Liver (tissue), 8 donors: ENCODE measurements at regions not wholly inside any gene's neighbourhood (a gene's known extent, or its start where the extent isn't known, plus 50 kb on each side); places are given as distances from the start of the nearest gene placed in this dataset.

Experiments
- DNase-seq: peaks from one replicate; pipeline ENCODE4 v3.0.0-alpha.2; 2017; ENCODE audit warnings: low spot score
- H3K27ac ChIP-seq, 2 donors: one replicate each; pipeline ENCODE4 v1.7.0; 2013; ENCODE audit warnings: inconsistent platforms in 2 of 2, low read length in 2 of 2, control low read depth in 1 of 2, low read depth in 1 of 2, mild to moderate bottlenecking in 1 of 2
- H3K27me3 ChIP-seq, 4 donors: one replicate each; pipeline versions ENCODE4 v1.6.1 to v1.7.0; 2013; ENCODE audit warnings: low read length in 3 of 4, inconsistent platforms in 1 of 4, mild to moderate bottlenecking in 1 of 4, moderate library complexity in 1 of 4; ENCODE audit not compliant: control insufficient read depth in 4 of 4, insufficient read depth in 4 of 4
- H3K36me3 ChIP-seq, 4 donors: one replicate each; pipeline versions ENCODE4 v1.6.1 to v1.7.0; 2013; ENCODE audit warnings: low read length in 3 of 4, mild to moderate bottlenecking in 3 of 4, low read depth in 1 of 4, moderate library complexity in 1 of 4; ENCODE audit not compliant: control insufficient read depth in 4 of 4, insufficient read depth in 3 of 4
- H3K4me1 ChIP-seq, 4 donors: one replicate each; pipeline versions ENCODE4 v1.6.1 to v1.7.0; 2013; ENCODE audit warnings: low read length in 3 of 4, mild to moderate bottlenecking in 3 of 4, moderate library complexity in 1 of 4; ENCODE audit not compliant: control insufficient read depth in 4 of 4, insufficient read depth in 4 of 4
- H3K4me3 ChIP-seq, 3 donors: one replicate each; pipeline versions ENCODE4 v1.6.1 to v1.7.0; 2013; ENCODE audit warnings: low read length in 3 of 3, control low read depth in 1 of 3, low read depth in 1 of 3, mild to moderate bottlenecking in 1 of 3
- H3K9ac ChIP-seq, 2 donors: one replicate each; pipeline ENCODE4 v1.7.0; 2013; ENCODE audit warnings: low read length in 2 of 2, mild to moderate bottlenecking in 2 of 2, moderate library complexity in 2 of 2, control low read depth in 1 of 2, low read depth in 1 of 2
- H3K9me3 ChIP-seq, 4 donors: one replicate each; pipeline versions ENCODE4 v1.6.1 to v1.7.0; 2013; ENCODE audit warnings: low read length in 3 of 4; ENCODE audit not compliant: control insufficient read depth in 4 of 4
- ATF3 ChIP-seq: IDR thresholded peaks from 2 replicates; pipeline ENCODE4 v1.6.1; 2016; ENCODE audit warnings: antibody characterized with exemption
- CTCF ChIP-seq: fragments of 150-350 bp; IDR thresholded peaks from 2 replicates; pipeline ENCODE4 v1.5.1; 2017; ENCODE audit warnings: improper control_type of control experiment, low read depth, low read length; ENCODE audit not compliant: missing input control
- EGR1 ChIP-seq, 2 donors: IDR thresholded peaks; 2 replicates each; pipeline ENCODE4 v1.6.1; 2016 to 2018; ENCODE audit warnings: antibody characterized with exemption in 2 of 2, low read depth in 2 of 2
- FOXA1 ChIP-seq: IDR thresholded peaks from 2 replicates; pipeline ENCODE4 v1.6.1; 2016; ENCODE audit warnings: antibody characterized with exemption
- GABPA ChIP-seq, 2 donors: IDR thresholded peaks in 1 of 2; conservative IDR thresholded peaks in 1 of 2; 2 replicates each; pipeline ENCODE4 v1.6.1; 2016; ENCODE audit warnings: antibody characterized with exemption in 2 of 2, mild to moderate bottlenecking in 1 of 2, moderate library complexity in 1 of 2
- HNF4G ChIP-seq: IDR thresholded peaks from 2 replicates; pipeline ENCODE4 v1.6.1; 2016; ENCODE audit warnings: antibody characterized with exemption
- JUND ChIP-seq, 2 donors: IDR thresholded peaks; 2 replicates each; pipeline ENCODE4 v1.6.1; 2016; ENCODE audit warnings: antibody characterized with exemption in 2 of 2
- RAD21 ChIP-seq, 2 donors: IDR thresholded peaks; 2 replicates each; pipeline ENCODE4 v1.6.1; 2016; ENCODE audit warnings: antibody characterized with exemption in 2 of 2, mild to moderate bottlenecking in 2 of 2
- TAF1 ChIP-seq: conservative IDR thresholded peaks from 2 replicates; pipeline ENCODE4 v1.6.1; 2016; ENCODE audit warnings: antibody characterized with exemption, mild to moderate bottlenecking
- YY1 ChIP-seq: IDR thresholded peaks from 2 replicates; pipeline ENCODE4 v1.6.1; 2016; ENCODE audit warnings: antibody characterized with exemption, mild to moderate bottlenecking
- ZBTB33 ChIP-seq: IDR thresholded peaks from 2 replicates; pipeline ENCODE4 v1.6.1; 2016; ENCODE audit warnings: antibody characterized with exemption
- WGBS: extraction: QIAGEN DNeasy Blood & Tissue Kit; methylation state at CpG from one replicate; pipeline ENCODE4 v1.1.7; 2013; 5-methylcytosine and 5-hydroxymethylcytosine counted together
- TF ChIP-seq, protein P1 (sequence below): IDR thresholded peaks from 2 replicates; pipeline ENCODE4 v1.6.1; 2016; ENCODE audit warnings: antibody characterized with exemption, mild to moderate bottlenecking
- donor health status: healthy.
- donor health status: healthy.
- donor health status: healthy.
- donor health status: healthy.
- donor health status: healthy.

- no peaks in the 10 kb centered on the region for H3K4me1 ChIP-seq
- no peak for DNase-seq
- H3K27me3 ChIP-seq = no peaks in the 10 kb centered on the region
- H3K4me3 ChIP-seq = no peak overlapping the region
- no peaks in the 10 kb centered on the region for H3K36me3 ChIP-seq
- no peak overlapping the region for H3K27ac ChIP-seq
- no peaks in the 10 kb centered on the region for H3K9me3 ChIP-seq
- TF ChIP-seq, protein P1, sequence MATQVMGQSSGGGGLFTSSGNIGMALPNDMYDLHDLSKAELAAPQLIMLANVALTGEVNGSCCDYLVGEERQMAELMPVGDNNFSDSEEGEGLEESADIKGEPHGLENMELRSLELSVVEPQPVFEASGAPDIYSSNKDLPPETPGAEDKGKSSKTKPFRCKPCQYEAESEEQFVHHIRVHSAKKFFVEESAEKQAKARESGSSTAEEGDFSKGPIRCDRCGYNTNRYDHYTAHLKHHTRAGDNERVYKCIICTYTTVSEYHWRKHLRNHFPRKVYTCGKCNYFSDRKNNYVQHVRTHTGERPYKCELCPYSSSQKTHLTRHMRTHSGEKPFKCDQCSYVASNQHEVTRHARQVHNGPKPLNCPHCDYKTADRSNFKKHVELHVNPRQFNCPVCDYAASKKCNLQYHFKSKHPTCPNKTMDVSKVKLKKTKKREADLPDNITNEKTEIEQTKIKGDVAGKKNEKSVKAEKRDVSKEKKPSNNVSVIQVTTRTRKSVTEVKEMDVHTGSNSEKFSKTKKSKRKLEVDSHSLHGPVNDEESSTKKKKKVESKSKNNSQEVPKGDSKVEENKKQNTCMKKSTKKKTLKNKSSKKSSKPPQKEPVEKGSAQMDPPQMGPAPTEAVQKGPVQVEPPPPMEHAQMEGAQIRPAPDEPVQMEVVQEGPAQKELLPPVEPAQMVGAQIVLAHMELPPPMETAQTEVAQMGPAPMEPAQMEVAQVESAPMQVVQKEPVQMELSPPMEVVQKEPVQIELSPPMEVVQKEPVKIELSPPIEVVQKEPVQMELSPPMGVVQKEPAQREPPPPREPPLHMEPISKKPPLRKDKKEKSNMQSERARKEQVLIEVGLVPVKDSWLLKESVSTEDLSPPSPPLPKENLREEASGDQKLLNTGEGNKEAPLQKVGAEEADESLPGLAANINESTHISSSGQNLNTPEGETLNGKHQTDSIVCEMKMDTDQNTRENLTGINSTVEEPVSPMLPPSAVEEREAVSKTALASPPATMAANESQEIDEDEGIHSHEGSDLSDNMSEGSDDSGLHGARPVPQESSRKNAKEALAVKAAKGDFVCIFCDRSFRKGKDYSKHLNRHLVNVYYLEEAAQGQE = no peak
- TF ChIP-seq ATF3 = no peak
- H3K9ac ChIP-seq = no peak overlapping the region
Measured at GRCh38 chr3:20350449-20350848, 164.4 kb upstream of the SGO1 start.

- no peaks in the 10 kb centered on the region for H3K9me3 ChIP-seq
- H3K4me1 ChIP-seq = no peaks in the 10 kb centered on the region
- TF ChIP-seq YY1 = no peak
- TF ChIP-seq TAF1 = no peak
- no peak for TF ChIP-seq JUND (IDR thresholded peaks at IDR 0.05)
- TF ChIP-seq EGR1 (IDR thresholded peaks at IDR 0.05; ENCODE audit: low read depth in 2 of 2) = no peak
- no peak for TF ChIP-seq GABPA (IDR thresholded peaks at IDR 0.05 in 1 of 2, conservative IDR thresholded peaks at IDR 0.05 in 1 of 2)
- TF ChIP-seq FOXA1 = no peak
- no peak for TF ChIP-seq ZBTB33
- no peak for TF ChIP-seq HNF4G
- no peak for TF ChIP-seq ATF3
- no peak for TF ChIP-seq RAD21 (IDR thresholded peaks at IDR 0.05)
- TF ChIP-seq CTCF = no peak
- H3K4me3 ChIP-seq = no peak overlapping the region
- no peak for DNase-seq
- H3K9ac ChIP-seq = no peak overlapping the region
- no peaks in the 10 kb centered on the region for H3K27me3 ChIP-seq
- H3K27ac ChIP-seq = no peak overlapping the region
- WGBS = 92% methylated on average over 2 of the region's 2 CpGs
- H3K36me3 ChIP-seq = no peaks in the 10 kb centered on the region
Measured at GRCh38 chr3:20346916-20347315, 160.9 kb upstream of the SGO1 start.
